ENCODE measurements at regions not wholly inside any gene's neighbourhood (a gene's known extent, or its start where the extent isn't known, plus 50 kb on each side); places are given as distances from the start of the nearest gene placed in this dataset.

DNA sequence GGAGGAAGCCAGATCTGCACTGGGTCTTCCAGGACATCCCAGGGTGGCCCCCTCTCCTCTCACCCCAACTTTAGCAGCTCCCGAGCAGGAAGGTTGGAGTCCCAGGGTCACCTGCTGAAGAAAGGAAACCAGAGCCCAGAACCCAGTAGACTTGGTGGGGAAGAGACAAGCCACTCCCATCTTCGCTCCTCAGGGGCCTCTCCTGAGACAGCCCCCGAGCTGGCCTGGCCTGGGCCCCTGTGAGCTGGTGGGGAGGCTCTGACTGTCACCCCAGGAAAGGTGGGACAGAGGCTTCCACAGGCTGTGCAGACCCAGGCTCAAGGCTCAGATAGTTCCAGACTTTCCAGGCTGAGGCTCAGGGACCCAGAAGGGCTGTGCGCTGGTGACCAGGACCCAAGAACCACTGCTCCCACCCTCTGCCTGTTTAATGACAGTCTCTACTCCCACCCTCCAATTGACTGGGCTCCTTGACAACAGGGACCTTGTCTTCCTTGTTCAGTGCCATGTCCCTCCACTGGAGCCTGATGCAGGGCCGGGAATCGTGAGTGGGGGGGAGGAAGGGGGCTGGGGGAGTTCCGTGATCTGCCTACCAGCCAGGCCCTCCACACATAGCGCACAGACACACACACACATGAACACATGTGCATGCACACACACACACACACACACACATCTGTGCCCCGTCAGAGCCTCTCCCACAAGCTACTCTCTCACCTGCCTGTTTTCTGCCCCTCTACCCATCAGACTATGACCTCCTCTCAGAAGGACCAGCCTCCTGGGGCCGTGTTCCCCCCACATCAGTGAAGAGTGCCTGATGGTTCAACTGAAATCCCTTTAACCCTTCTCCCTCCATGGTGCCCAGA lies 401.2 kb downstream of the MATN1 start:
- no peak for DNase-seq (ENCODE audit: low read depth)
- TF ChIP-seq, protein P1, sequence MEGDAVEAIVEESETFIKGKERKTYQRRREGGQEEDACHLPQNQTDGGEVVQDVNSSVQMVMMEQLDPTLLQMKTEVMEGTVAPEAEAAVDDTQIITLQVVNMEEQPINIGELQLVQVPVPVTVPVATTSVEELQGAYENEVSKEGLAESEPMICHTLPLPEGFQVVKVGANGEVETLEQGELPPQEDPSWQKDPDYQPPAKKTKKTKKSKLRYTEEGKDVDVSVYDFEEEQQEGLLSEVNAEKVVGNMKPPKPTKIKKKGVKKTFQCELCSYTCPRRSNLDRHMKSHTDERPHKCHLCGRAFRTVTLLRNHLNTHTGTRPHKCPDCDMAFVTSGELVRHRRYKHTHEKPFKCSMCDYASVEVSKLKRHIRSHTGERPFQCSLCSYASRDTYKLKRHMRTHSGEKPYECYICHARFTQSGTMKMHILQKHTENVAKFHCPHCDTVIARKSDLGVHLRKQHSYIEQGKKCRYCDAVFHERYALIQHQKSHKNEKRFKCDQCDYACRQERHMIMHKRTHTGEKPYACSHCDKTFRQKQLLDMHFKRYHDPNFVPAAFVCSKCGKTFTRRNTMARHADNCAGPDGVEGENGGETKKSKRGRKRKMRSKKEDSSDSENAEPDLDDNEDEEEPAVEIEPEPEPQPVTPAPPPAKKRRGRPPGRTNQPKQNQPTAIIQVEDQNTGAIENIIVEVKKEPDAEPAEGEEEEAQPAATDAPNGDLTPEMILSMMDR (IDR thresholded peaks at IDR 0.05; ENCODE audit: low read depth, low read length, missing control alignments), result no peak
- in situ Hi-C loops (cut with HindIII; ENCODE audit: low sequenced_read_pairs), result no loop called here
- H3K4me3 ChIP-seq (ENCODE audit: low read depth, low read length), result no peak overlapping the region

DNA sequence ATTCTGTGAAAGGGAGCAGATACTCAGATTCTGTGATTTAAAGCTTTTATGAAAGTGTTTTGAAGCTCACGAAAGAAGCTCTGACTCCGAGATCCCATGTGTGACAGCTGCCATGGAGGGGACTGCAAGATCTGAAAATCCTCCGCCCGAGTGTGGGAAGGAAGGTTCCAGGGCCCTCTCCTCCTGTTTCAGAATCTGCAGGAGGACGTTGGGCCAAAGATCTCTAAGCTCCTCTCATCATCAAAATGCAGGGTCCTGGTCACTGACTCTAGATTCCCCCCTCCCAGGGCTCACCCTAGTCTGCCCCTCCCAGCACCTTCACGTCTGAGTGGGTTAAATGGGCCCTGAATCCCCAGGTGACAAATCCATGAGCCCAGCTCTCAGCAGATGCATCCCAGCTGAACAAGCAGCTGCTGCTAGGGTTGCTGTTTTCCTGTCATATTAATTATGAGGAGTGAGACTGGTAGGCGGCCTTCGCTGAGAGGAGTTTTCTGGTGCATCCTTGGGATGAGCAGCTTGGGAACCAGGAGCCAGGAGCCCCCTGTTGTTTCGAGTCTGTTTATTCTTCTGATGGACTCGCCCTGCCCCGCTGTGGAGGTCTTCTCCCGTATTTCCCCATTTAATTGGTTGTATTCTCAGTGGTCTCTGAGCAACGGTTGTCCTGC lies 402.0 kb downstream of the MATN1 start:
- DNase-seq (ENCODE audit: low read depth), result no peak
- TF ChIP-seq, protein P1 (IDR thresholded peaks at IDR 0.05; ENCODE audit: low read depth, low read length, missing control alignments), result no peak
- H3K4me3 ChIP-seq (ENCODE audit: low read depth, low read length), result no peak overlapping the region
- in situ Hi-C loops (cut with HindIII; ENCODE audit: low sequenced_read_pairs), result no loop called here

DNA sequence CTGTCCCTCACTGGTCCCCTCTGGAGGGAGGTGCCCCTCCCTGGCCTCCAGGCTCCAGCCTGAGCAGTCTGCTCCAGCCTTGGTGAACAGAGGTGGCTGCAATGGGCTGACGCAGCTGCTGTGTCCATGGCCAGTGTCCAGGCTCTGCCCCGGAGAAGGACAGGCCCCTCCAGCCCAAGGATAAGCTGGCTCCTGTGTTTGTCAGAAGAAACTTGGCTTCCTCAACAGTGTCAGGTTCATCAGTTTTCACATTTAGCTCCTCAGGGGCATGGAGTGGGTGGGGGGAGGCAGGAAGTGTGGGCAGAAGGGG lies 402.8 kb downstream of the MATN1 start:
- no peak overlapping the region for H3K4me3 ChIP-seq (ENCODE audit: low read depth, low read length)
- no peak for DNase-seq (ENCODE audit: low read depth)
- TF ChIP-seq, protein P1 (IDR thresholded peaks at IDR 0.05; ENCODE audit: low read depth, low read length, missing control alignments), result no peak
- in situ Hi-C loops (cut with HindIII; ENCODE audit: low sequenced_read_pairs), result no loop called here

DNA sequence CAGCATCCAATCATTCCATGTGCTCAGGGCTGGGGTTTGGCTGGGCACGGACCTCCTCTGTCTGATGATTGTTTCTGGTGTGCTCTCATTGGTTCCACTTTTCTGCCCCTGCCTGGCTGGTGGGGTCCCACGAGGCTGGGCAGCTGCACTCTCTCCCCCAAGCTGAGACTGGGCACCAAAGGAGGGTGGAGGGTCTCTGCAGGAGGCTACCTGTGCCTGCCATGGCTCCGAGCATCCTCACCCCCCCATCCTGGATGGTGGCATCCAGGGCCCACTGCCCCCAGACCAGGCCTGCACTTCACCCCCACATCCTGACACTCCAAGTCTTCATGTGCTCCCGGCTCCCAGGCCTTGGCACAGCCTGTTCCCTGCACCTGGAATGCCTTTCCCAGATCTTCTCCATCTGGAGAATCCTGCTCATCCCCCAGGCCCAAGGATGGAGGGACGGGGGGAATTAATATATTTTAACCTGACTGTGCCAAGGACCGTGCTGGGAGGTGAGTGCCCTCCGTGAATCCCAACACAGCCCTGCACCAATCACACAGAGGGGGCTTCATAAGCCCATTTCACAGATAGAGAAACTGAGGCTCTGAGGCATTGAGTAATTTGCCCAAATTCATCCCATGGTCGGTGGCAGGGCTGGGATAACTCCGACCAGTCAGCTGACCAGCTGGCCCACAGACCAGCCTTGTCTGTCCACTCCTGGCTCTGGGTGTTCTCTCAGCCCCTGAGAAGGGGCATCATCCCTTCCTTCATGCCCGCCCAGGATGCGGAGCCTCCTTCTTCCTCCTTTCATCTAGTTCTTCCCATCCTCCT lies 403.4 kb downstream of the MATN1 start:
- no peak for DNase-seq (ENCODE audit: low read depth)
- no peak overlapping the region for H3K4me3 ChIP-seq (ENCODE audit: low read depth, low read length)
- TF ChIP-seq, protein P1 (IDR thresholded peaks at IDR 0.05; ENCODE audit: low read depth, low read length, missing control alignments), result no peak
- in situ Hi-C loops (cut with HindIII; ENCODE audit: low sequenced_read_pairs), result loop anchor here (5.0 kb wide), 1 partner anchor 63 kb away; no protein-coding TSS in a partner anchor

DNA sequence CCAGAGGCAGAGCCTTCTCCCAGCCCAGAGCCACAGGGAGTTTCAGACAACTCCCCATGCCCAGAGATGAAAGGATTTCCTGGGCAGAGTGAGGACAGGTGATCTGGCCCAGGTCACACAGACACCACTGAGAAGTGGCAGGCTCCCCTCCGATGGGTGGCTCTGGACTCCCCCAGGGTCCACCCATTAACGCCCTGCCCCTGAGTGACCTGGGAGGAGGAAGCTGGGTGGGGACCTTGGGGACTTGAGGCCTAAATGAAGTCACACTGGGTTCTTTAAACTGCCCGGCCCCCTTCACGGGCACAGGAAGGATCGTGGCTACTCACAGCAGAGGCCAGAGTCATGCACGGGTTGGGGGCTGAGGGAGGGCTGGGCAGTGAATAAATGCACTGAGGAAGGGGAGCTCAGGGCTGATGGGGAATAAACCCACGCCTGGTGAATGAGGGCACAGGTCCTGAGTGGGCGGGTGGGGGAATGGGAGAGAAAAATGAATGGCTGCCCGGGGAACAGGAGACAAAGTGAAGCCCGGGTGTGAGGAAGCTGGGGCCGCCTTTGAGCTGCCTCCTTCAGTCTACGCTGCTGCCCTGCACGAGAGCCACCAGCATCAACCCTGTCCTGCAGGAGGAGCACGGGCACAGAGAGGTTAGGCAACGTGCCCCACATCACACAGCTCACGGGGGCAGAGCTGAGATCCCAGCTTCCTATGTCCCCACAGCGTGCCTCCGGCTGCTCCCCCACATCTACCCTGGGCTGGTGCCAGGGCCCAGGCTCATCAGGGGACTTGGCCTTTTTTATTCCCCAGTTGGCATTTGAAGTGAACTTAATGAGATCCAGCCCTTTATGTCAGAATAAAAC lies 404.3 kb downstream of the MATN1 start:
- no peak overlapping the region for H3K4me3 ChIP-seq (ENCODE audit: low read depth, low read length)
- DNase-seq (ENCODE audit: low read depth), result no peak
- in situ Hi-C loops (cut with HindIII; ENCODE audit: low sequenced_read_pairs), result loop anchor here (5.0 kb wide), 1 partner anchor 62 kb away; no protein-coding TSS in a partner anchor
- TF ChIP-seq, protein P1 (IDR thresholded peaks at IDR 0.05; ENCODE audit: low read depth, low read length, missing control alignments), result no peak
